ENCODE measurements at regions not wholly inside any gene's neighbourhood (a gene's known extent, or its start where the extent isn't known, plus 50 kb on each side); places are given as distances from the start of the nearest gene placed in this dataset.

GRCh38 chr2:190810981-190811587, 69.5 kb upstream of the GLS start:
- DNase-seq: no peak

GRCh38 chr2:190811811-190812210, 68.8 kb upstream of the GLS start:
- no peak for DNase-seq

GRCh38 chr2:190812506-190813294, 67.9 kb upstream of the GLS start:
- no peak for DNase-seq

- no peak for DNase-seq
Measured at GRCh38 chr2:190815226-190815625, 65.4 kb upstream of the GLS start.

- no peak for DNase-seq
Measured at GRCh38 chr2:190817082-190817481, 63.5 kb upstream of the GLS start.

GRCh38 chr2:190819840-190820301, 60.8 kb upstream of the GLS start:
- DNase-seq: no peak

- no peak for DNase-seq
Measured at GRCh38 chr2:190820416-190820815, 60.2 kb upstream of the GLS start.

- no peak for DNase-seq
Measured at GRCh38 chr2:190822043-190822442, 58.6 kb upstream of the GLS start.

GRCh38 chr2:190827720-190828119, 52.9 kb upstream of the GLS start:
- no peak for DNase-seq

GRCh38 chr2:190829642-190830041, 51.0 kb upstream of the GLS start:
- no peak for DNase-seq
